ENCODE measurements at regions not wholly inside any gene's neighbourhood (a gene's known extent, or its start where the extent isn't known, plus 50 kb on each side); places are given as distances from the start of the nearest gene placed in this dataset.
"Not testable (repeated sequence)": the region's sequence is repeated elsewhere in the genome, so short reads cannot be mapped to it uniquely, and the experiment has no call there.

DNA sequence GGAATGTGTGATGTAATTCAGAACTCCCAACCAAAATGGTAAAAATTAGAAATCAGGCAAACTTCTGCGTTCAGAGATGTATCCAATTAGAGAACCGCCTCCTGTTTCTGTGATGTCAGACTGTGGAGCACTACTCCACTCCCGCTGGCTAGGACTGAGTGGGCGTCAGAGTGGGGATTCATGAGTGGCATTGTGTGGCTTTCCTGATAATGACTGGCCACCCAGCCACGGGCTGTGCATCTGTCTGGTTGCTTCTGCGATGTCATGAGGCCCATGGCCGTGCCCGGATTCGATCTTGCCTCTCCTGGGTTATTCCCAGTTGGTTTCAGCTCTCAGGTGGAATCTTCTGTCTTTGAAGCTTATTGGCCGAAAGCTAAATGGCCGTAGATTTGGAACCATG, 87.1 kb upstream of the KCNA1 start:
- FAIRE-seq = no peak
- no peak for DNase-seq (ENCODE audit: extremely low spot score, insufficient read length, low read depth)

DNA sequence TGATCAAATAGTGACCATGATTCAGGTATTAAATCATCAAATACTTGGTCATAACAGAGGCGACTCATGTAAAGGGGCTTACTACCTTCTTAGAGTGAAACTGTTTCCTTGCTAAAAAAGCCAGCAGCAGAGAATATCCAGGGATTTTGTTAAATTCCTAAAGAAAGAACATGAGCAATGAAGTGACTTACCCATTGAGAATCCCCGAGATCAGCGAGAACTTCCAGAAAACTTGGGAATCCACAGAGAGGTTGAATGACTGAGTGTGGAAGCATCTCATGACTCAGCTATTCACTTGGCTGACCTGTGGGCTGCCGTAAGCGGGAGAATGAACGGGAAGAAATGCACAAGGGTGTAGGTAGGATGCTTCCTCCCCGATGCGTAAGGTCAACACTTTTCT, 85.3 kb upstream of the KCNA1 start:
- FAIRE-seq (no peak), DNase-seq (ENCODE audit: extremely low spot score, insufficient read length, low read depth) (no peak)

DNA sequence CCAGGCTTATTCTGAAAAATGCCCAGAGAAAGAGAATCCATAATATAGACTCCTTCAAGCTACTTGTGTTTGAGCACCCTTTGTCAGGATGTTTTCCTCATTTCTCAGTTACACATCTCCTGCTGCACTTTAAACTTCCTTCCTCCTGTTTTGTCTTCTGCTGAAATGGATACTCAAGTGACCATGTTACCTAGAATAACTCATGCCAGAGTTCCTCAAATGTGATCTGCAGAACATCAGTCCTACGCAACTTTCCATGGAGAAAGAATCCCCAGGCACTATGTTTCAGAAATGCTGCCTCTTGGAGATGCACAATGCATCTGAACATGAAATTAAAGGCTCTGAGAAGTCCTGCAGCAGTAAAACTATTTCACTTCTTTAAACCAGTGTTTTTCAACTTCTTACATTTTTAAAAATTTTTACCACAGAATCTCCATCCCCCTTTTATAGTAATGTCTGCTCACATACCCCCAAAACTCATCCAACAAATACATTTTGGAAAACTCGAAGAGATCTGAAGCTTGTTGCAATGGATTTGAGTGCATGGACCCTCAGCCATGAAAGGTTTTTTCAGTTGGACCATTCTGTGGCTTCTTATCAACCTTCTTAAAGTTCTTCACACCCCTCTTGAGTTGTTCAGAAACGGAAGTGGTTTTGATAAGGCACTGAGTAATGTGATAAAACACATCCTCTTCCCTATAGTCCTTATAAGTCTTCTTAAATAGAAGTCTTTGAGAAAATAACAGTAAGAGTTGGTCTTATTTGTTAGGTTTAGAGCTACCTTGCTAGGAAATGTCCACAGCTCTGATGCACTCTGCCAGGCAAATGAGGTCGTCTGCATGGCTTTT, 84.5 kb upstream of the KCNA1 start:
- no peak for DNase-seq (ENCODE audit: extremely low spot score, insufficient read length, low read depth)

DNA sequence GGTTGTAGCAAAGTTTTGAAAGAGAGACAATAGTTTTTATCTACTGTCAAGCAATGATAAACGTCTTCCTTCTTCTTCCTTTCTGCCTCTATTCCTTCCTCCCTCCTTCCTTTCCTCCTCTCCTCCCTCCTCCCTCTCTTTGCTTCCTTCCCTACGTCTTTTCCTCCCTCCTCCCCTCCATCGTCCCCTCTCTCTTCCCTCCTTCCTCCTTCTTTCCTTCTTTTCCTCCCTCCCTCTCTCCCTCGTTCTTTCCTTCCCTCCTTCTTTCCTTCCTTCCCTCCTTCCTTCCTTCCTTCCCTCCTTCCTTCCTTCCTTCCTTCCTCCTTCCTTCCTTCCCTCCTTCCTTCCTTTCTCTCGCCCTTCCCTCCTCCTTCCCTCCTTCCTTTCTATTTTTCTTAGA, 82.8 kb upstream of the KCNA1 start:
- FAIRE-seq = no peak
- no peak for DNase-seq (ENCODE audit: extremely low spot score, insufficient read length, low read depth)

More for the DNA sequence above, 84.5 kb upstream of the KCNA1 start:
- no peak for FAIRE-seq

DNA sequence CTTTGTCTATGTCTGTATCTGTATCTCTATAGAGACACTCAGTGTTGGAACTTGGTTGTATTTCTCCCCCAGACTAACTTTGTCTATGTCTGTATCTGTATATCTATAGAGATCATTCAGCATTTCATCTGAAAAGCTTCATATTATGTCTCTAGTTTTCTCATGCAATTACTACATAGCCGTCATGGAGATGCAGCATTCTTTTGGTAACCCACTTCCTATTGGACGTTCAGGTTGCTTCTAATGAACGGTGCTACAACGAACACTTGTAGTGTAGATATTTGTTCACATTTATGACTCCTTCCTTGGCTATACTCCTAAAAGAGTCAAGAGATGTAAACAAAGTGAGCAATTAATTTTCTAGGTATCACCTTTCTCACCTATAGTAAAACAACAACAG, 81.5 kb upstream of the KCNA1 start:
- no peak for FAIRE-seq
- no peak for DNase-seq (ENCODE audit: extremely low spot score, insufficient read length, low read depth)

DNA sequence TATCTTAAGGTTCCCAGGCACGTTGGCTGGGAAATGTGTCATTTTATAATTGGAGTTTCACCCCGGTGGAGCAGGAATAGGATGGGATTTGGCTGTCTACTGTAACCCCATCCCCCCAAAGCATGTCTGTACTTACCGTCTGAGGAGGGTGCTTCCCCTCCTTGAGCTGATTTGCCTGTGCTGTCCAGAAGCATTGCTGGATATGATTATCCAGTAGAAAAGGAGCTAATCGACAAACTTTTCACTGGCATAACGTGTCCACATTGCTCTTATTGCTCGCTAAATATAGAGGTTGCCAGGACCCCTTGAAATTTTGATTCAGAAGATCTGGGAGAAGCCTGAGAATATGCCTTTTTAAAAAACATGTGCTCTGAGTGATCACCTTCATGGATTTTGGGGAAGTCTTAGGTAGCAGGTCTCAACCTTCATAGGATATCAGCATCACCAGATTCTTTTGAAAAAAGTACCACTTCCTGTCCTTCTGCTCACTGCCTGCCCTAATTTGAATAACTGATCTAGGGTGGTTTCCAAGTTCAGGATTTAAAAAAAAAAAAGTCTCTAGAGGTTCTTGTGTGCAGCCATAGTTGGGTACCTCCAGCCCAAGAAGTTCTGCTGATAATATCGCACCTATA, 80.4 kb upstream of the KCNA1 start:
- DNase-seq (ENCODE audit: extremely low spot score, insufficient read length, low read depth) (peak; percentile 53), FAIRE-seq (peak; percentile 95)

DNA sequence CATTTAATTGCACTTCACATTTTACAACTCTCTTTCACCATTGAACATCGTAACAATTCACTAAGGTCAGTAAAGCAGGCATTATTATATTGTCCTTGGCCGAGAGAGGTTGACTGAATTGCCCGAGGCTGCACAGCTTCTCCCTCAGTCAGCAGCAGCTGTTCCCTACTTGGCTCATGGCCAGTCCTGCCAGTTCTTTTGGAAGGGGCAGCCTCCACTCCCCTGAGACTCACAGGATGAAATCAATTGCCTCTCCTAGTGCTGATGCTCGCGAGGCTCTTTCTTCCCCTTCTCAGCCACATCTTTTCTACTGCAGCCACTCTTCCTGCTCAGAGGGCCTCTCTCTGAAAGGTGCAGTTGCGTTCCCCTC, 79.9 kb upstream of the KCNA1 start:
- FAIRE-seq = no peak
- DNase-seq (ENCODE audit: extremely low spot score, insufficient read length, low read depth) = no peak

DNA sequence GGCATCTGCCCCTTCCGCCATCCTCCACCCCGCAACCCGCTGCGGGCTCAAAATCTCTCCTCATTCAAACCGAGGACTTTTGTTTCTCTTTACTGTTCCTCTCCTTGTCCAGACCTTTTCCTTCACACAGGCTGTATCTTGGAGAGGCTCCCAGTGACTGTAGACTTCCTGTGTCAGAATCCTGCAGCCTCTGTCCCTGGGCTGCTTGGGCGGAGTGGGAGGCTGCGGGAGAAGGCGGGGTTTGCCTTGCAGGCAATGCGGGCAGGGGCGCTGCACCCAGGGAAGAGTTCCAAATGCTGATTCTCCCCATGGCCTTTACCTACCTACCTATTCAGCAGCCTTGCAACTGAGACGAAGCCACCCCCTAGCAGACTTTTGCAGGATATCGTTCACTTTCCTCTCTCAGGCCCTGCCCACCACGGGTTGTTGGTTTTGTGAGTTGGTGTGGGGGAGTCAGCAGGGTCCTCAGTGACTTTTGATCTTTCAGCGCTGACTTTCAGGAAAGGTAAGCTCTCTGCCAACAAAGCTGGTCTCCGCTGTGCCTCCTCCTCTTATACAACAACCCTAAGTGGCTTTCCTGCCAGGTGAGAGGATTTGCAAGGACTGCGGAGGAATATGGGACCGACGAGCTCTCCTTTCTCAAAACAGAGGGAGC, 79.0 kb upstream of the KCNA1 start:
- FAIRE-seq = no peak
- no peak for DNase-seq (ENCODE audit: extremely low spot score, insufficient read length, low read depth)

DNA sequence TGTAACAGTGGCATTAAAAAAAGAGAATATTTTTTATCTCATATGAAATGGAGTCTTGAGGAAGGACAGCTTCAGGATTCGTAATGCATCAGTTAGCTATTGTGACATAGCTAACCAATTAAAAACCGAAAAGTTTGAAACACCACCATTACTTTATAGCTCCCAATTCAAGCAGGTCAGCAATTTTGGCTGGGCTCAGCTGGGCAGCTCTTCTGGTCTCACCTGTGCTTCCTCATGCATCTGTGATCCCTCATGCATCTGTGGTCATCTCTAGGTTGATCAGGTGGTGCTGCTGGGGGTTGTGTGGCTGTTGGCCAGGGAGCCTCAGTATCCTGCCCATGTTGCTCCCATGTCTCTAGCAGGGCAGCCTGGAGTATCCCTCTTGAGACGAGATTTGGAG, 76.7 kb upstream of the KCNA1 start:
- DNase-seq (ENCODE audit: extremely low spot score, insufficient read length, low read depth) = no peak
- FAIRE-seq = no peak

DNA sequence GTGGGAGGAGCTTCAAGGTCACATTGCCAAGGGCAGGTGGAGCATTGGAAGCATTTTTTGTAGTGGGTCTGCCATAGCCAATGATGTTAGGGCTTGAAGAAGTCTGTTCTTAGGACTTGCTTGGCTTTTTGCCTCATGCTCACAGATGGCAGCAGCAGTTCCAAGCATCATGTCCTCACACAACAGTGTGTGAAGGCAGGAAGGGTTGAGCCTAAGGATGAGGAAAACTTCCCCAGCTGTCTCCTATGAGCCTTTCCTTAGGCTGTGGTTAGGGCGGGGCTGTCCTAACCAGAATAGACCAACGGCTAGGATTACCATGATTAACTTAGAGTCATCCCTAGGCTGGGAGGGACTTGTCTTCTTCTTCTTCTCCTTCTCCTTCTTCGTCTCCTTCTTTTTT, 76.2 kb upstream of the KCNA1 start:
- no peak for DNase-seq (ENCODE audit: extremely low spot score, insufficient read length, low read depth)
- no peak for FAIRE-seq

DNA sequence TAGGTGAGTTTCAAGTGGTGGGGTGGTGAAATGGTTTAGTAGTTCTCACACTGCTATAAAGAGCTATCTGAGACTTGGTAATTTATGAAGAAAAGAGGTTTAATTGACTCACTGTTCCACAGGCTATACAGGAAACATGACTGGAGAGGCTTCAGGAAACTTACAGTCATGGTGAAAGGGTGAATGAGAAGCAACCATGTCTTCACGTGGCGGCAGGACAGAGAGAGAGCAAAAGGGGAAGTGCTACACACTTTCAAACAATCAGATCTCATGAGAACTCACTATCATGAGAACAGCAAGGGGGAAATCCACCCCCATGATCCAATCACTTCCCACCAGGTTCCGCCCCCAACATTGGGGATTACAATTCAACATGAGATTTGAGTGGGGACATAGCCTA, 67.3 kb upstream of the KCNA1 start:
- DNase-seq (ENCODE audit: extremely low spot score, insufficient read length, low read depth); FAIRE-seq: not testable (repeated sequence)

DNA sequence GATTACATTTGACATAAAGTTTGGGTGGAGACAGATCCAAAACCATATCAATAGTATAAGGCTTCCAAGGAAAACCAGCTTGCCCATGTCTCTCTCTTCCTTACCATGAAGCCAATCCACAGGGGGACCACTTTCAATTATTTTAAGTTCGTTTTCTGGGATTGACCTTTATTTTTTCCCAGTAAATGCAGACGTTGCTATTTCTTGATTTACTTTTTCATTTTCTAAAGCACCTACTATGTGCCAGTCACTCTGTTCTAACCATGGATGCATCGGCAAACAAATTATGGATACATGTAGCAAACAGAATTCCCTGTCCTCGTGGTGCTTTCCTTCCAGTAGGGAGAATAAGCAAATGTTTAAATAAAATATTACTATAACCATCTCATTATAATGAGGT, 65.8 kb upstream of the KCNA1 start:
- DNase-seq (ENCODE audit: extremely low spot score, insufficient read length, low read depth) (no peak), FAIRE-seq (no peak)

DNA sequence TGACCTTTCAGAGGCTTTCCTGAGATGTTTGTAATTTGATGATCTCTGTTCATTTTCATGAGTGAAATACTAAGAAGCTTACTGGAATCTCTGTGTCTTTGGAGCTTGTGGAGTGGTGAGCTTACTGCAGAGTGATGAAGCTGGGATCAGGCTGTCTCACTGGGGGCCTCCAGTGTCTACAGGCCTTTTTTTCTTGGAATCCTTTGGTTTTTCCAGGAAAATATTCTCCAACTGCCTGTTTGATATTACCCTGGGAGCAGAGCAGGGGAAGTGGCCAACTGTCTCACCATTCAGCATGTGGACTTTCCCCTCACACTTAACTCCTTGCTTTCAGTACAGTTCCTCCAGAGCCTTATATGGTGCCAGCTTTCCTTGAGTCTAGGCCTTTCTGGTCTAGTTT, 62.0 kb upstream of the KCNA1 start:
- FAIRE-seq (no peak), DNase-seq (ENCODE audit: extremely low spot score, insufficient read length, low read depth) (no peak)

DNA sequence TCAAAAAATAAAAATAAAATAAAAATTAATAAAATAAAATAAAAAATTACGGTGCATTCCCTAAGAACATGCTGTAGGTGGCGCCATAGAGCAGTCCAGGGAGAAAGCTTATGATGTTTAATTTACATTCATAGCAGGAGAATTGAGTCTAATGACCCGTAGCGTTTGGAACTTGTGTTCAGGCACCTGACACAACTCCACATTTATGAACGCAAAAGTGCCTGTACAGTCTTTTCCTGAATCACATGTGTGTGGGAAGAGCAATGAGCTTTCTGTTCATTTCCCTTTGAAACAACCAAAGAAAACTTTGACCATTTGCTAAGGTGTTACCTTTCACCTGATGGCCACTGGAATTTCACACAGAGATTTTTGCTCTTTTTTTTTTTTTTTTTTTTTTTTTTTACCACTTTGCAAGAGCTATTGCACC, 60.6 kb upstream of the KCNA1 start:
- peak; percentile 67 for FAIRE-seq

DNA sequence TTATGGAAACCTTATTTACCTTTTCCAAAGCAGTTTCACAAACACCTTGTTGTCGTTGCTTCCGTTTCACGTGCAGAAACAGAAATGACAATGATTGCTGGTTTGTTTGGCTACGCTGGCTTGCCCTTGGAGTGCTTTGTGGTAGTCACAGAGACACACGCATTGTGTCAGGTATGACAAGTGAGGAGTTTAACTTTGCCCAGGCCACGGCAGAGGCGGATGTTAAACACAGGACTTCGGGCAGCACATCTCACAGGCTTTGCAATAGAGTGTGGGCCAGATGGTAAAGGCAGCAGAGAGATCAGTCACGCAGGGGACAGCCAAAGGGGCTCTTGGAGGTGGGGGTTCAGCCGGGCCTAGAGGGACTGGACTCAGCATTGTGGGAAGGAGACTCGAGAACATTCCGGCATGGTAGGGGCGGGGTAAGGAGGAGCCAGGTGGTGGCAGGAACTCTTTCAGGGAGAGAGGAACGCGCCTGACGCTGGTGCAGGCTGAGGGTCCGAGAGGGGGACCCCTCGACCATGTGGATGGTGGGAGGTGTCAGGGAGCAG, 59.8 kb upstream of the KCNA1 start:
- no peak for FAIRE-seq
- DNase-seq (ENCODE audit: extremely low spot score, insufficient read length, low read depth) = no peak

More for the DNA sequence above, 60.6 kb upstream of the KCNA1 start:
- DNase-seq (ENCODE audit: extremely low spot score, insufficient read length, low read depth) = peak; percentile 29

DNA sequence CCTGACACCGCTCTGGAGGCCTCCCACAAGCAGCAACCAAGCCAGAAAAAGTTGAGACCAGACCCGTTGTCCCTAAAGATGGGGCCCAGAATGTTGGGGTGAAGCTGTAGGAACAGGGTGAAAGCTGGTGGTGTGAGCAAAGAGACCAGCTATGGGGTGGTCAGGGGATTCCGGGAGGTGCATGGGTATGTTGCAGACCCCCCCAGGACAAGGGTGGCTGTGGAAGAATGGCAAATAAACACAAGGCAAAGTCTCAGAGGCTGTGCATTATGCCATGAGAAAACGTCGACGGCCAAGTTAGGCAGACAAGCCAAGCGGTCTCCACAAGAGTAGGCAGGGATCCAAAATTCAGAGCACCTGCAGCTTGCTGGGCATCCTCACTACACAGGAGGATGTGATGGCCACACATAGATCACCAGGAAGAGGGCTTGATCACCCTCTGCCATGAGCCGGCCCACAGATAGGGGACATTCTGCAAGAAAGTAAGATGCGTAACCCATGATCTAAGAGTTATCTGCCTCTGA, 58.8 kb upstream of the KCNA1 start:
- DNase-seq (ENCODE audit: extremely low spot score, insufficient read length, low read depth) (no peak), FAIRE-seq (no peak)

DNA sequence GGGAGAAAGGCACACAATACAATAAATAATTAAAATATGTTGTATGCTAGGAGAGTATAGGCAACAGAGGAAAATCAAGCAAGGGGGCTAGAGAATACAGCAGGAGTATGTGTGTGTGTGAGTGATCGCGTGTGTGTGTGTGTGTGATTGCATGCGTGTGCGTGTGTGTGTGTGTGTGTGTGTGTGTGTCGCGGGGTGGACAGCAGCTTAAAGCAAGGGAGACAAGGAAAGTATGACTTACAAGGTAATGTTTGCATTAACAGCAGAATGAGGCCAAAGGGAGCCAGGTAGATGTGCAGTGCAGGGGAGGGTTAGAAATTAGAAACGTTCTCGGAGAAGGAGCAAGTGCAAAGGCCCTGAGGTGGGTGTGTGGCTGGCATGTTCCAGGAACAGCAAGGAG, 57.4 kb upstream of the KCNA1 start:
- no peak for DNase-seq (ENCODE audit: extremely low spot score, insufficient read length, low read depth)

DNA sequence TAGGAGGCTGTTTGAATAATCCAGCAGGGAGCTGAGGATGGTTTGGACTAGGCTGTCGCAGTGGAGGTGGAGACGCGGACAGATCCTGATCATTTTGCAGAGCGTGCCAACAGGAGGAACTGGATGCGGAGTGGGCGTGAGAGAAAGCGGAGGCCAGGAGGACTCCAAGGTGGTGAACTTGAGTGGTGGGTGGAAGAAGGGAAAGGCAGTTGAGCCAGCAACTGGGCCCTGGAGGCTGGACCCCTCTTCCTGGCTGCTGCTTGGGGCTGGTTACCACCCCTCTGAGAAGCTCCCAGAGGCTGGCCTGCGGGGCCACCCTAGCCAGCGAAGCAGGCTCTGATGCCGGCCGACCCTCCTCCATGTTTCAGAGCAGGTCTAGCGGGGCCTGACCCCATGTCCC, 56.8 kb upstream of the KCNA1 start:
- DNase-seq (ENCODE audit: extremely low spot score, insufficient read length, low read depth) = no peak
- no peak for FAIRE-seq

More for the DNA sequence above, 57.4 kb upstream of the KCNA1 start:
- no peak for FAIRE-seq

DNA sequence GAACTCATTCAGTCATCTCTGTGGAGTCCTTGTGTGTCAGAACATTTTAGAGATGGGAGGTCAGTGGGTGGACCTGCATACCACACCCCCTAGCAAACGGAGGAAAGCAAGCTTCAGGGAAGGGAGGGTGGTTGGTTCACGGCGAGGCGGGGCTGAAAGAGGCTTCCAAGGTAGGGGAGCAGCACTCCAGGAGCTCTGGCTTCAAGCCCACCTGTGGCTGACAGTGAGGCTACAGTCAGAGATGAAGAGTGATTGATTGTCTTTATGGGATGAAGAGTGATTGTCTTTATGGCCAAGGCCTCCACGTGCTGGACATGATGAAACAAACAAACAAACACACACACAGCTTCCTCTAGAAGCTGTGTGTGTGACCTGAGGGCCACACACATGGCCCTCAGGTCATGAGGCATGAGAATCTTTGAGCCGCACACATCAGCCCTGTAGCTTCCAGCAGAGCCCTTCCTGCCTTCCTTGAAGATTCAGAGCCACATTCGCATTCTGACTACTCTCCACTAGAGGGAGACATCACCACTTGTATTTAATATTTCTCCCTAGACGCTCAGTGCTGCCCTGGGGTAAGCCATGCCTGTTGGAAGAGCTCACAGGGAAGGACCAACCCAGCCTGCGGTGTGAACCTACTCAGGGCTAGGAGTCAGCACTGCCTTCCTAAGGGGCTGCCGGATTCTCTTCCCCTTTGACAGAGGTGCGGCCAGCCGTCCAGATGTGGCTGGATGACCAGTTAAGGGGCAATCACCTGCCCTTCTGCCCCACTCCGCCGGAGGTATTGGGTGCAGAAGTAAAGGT, 54.4 kb upstream of the KCNA1 start:
- peak; percentile 48 for DNase-seq (ENCODE audit: extremely low spot score, insufficient read length, low read depth)
- FAIRE-seq = peak; percentile 93

DNA sequence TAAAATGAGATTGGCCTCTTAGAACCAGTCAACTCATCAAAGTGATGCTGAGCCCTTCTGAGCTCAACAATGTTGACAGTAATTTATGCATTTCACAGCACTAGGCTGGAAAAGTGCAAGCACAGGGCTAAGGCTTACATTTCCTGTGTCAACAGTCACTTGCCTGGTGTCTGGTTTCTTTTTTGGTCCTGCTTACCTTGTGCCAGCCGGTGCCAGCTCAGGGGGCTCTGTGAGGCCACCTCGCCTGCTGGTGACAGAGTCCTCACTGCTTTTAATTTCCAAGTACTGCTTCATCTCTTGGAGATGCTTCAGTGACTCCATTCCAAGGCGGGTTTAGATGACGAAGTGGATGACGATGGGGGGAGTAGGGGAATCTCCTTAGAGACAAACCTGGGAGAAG, 53.1 kb upstream of the KCNA1 start:
- no peak for FAIRE-seq
- DNase-seq (ENCODE audit: extremely low spot score, insufficient read length, low read depth) = no peak
